GM12801 (cell line): ENCODE measurements at regions not wholly inside any gene's neighbourhood (a gene's known extent, or its start where the extent isn't known, plus 50 kb on each side); places are given as distances from the start of the nearest gene placed in this dataset.

Experiments
- CTCF ChIP-seq: IDR thresholded peaks from one replicate; pipeline ENCODE4 v1.5.1; 2011; ENCODE audit warnings: control low read depth; ENCODE audit not compliant: insufficient read length; ENCODE audit errors: extremely low read depth

GRCh38 chr3:82618594-82618993, 857.1 kb upstream of the GBE1 start:
- TF ChIP-seq CTCF: no peak

- no peak for TF ChIP-seq CTCF
These were observed 848.8 kb upstream of the GBE1 start for GRCh38 chr3:82610236-82610635.

DNA sequence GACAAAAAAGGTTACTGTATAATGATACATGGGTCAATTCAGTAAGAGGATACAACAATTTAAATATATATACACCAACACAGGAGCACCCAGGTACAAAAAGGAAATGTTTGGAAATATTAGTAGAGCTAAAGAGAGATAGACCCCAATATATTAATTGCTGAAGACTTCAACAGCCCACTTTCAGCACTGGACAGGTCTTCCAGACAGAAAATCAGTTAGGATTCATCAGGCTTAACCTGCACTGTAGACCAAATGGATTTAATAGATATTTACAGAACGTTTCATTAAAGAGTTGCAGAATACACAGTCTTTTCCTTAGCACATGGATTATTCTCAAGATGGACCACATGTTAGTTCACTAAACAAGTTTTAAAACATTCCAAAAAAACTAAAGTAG, 845.9 kb upstream of the GBE1 start:
- no peak for TF ChIP-seq CTCF

DNA sequence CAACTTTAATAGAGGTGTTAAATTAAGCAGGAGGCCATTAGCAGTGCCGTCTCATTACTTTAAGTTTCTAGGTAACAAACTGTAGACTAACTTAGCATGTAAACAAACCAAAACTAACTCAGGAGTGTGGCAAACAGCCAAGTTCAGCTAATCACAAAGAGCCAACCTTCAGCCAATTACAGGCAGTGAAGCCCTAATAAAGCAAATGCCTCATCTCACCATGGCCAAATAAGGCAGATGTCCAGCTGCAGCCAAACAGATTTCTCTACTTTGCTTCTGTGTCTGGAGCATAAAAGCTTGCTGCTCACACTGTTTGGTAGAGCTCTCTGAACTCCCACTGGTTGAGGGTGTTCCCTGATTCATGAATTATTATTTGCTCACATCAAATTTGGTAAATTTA, 835.4 kb upstream of the GBE1 start:
- no peak for TF ChIP-seq CTCF

- TF ChIP-seq CTCF: no peak
These were observed 834.1 kb upstream of the GBE1 start for GRCh38 chr3:82595530-82595929.

DNA sequence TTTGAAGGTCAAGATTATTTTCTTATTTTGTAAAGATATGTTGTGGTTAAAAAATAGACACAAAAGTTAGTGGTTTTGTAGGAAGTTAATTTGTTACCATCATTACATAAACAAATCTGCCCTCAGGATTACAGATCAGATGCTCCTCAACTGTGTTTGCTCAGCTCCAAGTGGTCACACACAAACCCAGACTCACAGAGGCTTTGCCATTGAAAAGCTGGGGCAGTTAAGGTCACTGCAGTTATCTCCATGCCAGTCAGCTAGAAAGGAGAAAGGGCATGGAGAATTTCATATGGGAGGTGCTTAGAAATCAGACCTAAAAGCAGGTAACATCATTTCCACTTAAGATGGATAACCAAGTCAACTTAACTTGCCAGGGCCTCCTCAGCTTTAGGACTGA, 825.7 kb upstream of the GBE1 start:
- no peak for TF ChIP-seq CTCF

GRCh38 chr3:82586414-82586813, 825.0 kb upstream of the GBE1 start:
- no peak for TF ChIP-seq CTCF

- TF ChIP-seq CTCF: no peak
These were observed 819.9 kb upstream of the GBE1 start for GRCh38 chr3:82581350-82581749.
